K562 (cell line): ENCODE measurements at regions not wholly inside any gene's neighbourhood (a gene's known extent, or its start where the extent isn't known, plus 50 kb on each side); places are given as distances from the start of the nearest gene placed in this dataset.

Experiments used
- CHD2 ChIP-seq: IDR thresholded peaks from 2 replicates; pipeline ENCODE4 v1.6.1; 2011; ENCODE audit warnings: low read depth, low read length
- GABPA ChIP-seq: fragments of 200-800 bp; sonication (Bioruptor generic); conservative IDR thresholded peaks from 2 replicates; pipeline ENCODE4 v1.6.1; 2016; ENCODE audit warnings: low read depth, missing genetic modification characterization, missing compliant biosample characterization
- HNRNPL ChIP-seq: fragments of 200-400 bp; formaldehyde crosslinking; IDR thresholded peaks from 2 replicates; pipeline ENCODE4 v1.6.1; 2017; ENCODE audit warnings: low read depth, mild to moderate bottlenecking, low read length
- TGIF2 ChIP-seq: sonication (generic); formaldehyde crosslinking; IDR thresholded peaks from 2 replicates; pipeline ENCODE4 v1.8.1; 2022; ENCODE audit warnings: mild to moderate bottlenecking, missing genetic modification reagents, moderate library complexity
- TRIM24 ChIP-seq, 2 experiments: fragments of 450-650 bp; IDR thresholded peaks; 2 replicates each; pipeline ENCODE4 v1.6.1; 2016
- TF ChIP-seq, protein P1 (sequence below), 3 experiments: IDR thresholded peaks in 2 of 3; conservative IDR thresholded peaks in 1 of 3; 2 replicates each; pipeline ENCODE4 v1.5.1; 2011 to 2012; ENCODE audit warnings: low read length in 3 of 3, mild to moderate bottlenecking in 3 of 3, control low read depth in 2 of 3, improper control_type of control experiment in 1 of 3, inconsistent platforms in 1 of 3, low read depth in 1 of 3, mixed read lengths in 1 of 3, moderate library complexity in 1 of 3; ENCODE audit not compliant: insufficient read depth in 2 of 3

DNA sequence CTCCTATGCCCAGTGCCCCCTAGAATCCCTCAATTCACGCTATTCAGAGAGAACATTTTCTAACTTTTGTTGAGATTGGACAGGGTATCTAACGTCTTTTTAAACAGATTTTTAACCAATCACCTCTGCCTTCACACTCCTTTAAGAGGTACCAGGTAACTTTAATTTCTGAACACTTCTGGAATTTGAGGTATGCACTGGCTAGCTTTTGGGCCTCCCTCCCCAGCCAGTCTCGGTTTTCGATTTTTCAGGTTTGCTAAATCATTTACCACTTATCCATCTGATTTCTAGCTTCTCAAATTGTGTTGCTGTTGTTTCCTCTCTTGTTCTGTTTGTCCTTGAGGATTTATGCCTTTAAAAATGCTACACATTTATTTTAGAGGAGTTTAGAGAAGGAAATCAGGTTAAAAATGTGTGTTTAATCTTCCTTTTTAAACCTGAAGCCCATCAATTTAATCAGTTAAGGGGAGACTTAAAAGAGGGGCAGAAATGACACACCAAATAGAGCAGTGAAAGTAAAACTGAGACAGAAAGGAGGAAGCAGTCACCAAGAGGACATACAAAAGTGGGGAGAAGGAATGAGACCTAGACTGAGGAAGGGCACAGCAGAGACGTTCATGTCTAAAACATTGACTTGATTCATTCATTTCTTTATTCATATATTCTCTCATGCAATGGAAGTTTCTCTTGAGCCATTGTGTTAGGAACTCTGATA lies 139.6 kb upstream of the HTR2A start:
- TF ChIP-seq, protein P1, sequence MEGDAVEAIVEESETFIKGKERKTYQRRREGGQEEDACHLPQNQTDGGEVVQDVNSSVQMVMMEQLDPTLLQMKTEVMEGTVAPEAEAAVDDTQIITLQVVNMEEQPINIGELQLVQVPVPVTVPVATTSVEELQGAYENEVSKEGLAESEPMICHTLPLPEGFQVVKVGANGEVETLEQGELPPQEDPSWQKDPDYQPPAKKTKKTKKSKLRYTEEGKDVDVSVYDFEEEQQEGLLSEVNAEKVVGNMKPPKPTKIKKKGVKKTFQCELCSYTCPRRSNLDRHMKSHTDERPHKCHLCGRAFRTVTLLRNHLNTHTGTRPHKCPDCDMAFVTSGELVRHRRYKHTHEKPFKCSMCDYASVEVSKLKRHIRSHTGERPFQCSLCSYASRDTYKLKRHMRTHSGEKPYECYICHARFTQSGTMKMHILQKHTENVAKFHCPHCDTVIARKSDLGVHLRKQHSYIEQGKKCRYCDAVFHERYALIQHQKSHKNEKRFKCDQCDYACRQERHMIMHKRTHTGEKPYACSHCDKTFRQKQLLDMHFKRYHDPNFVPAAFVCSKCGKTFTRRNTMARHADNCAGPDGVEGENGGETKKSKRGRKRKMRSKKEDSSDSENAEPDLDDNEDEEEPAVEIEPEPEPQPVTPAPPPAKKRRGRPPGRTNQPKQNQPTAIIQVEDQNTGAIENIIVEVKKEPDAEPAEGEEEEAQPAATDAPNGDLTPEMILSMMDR (IDR thresholded peaks at IDR 0.05 in 2 of 3, conservative IDR thresholded peaks at IDR 0.05 in 1 of 3; ENCODE audit: insufficient read depth in 2 of 3, low read depth in 1 of 3, low read length in 3 of 3): no peak
- TF ChIP-seq CHD2: no peak
- TF ChIP-seq HNRNPL: no peak
- TF ChIP-seq TGIF2 (CRISPR knock-in tag): no peak
- no peak for TF ChIP-seq TRIM24 (IDR thresholded peaks at IDR 0.05)
- no peak for TF ChIP-seq GABPA (tag)
